ENCODE measurements at regions not wholly inside any gene's neighbourhood (a gene's known extent, or its start where the extent isn't known, plus 50 kb on each side); places are given as distances from the start of the nearest gene placed in this dataset.

GRCh38 chr21:28657566-28657965, 335.1 kb downstream of the LTN1 start:
- Histone ChIP-seq H3K4me3 (no peak overlapping the region), H3K27me3 (no peaks in the 10 kb centered on the region), H3K36me3 (no peaks in the 10 kb centered on the region), H3K27ac (no peak overlapping the region), H3K4me1 (ENCODE audit: low read depth) (no peaks in the 10 kb centered on the region), H3K9me3 (ENCODE audit: low read depth) (no peaks in the 10 kb centered on the region)
- no peak for DNase-seq (ENCODE audit: low read depth in 1 of 2, low spot score in 1 of 2)
- TF ChIP-seq CTCF (IDR thresholded peaks at IDR 0.05; ENCODE audit: low read depth, low read length), result no peak

- Histone ChIP-seq H3K9me3 (ENCODE audit: low read depth) (no peaks in the 10 kb centered on the region), H3K36me3 (no peaks in the 10 kb centered on the region), H3K27ac (no peak overlapping the region), H3K27me3 (no peaks in the 10 kb centered on the region), H3K4me1 (ENCODE audit: low read depth) (no peaks in the 10 kb centered on the region), H3K4me3 (no peak overlapping the region)
- TF ChIP-seq CTCF (IDR thresholded peaks at IDR 0.05; ENCODE audit: low read depth, low read length), result no peak
- no peak for DNase-seq (ENCODE audit: low read depth in 1 of 2, low spot score in 1 of 2)
Observed at GRCh38 chr21:28655471-28655870, 337.2 kb downstream of the LTN1 start.

GRCh38 chr21:28654406-28654805, 338.3 kb downstream of the LTN1 start:
- Histone ChIP-seq H3K4me3 (no peak overlapping the region), H3K27ac (no peak overlapping the region)
- TF ChIP-seq CTCF (IDR thresholded peaks at IDR 0.05; ENCODE audit: low read depth, low read length), result no peak

GRCh38 chr21:28644762-28645161, 347.9 kb downstream of the LTN1 start:
- no peak overlapping the region for H3K27ac ChIP-seq
- no peaks in the 10 kb centered on the region for H3K9me3 ChIP-seq (ENCODE audit: low read depth)
- no peak for DNase-seq (ENCODE audit: low read depth in 1 of 2, low spot score in 1 of 2)
- no peak overlapping the region for H3K4me3 ChIP-seq
- TF ChIP-seq CTCF (IDR thresholded peaks at IDR 0.05; ENCODE audit: low read depth, low read length), result no peak
- no peaks in the 10 kb centered on the region for H3K4me1 ChIP-seq (ENCODE audit: low read depth)
- H3K36me3 ChIP-seq, result no peaks in the 10 kb centered on the region
- H3K27me3 ChIP-seq, result no peaks in the 10 kb centered on the region

More at GRCh38 chr21:28654406-28654805, 338.3 kb downstream of the LTN1 start:
- H3K9me3 ChIP-seq (ENCODE audit: low read depth), result no peaks in the 10 kb centered on the region
- no peak for DNase-seq (ENCODE audit: low read depth in 1 of 2, low spot score in 1 of 2)
- no peaks in the 10 kb centered on the region for H3K27me3 ChIP-seq
- H3K36me3 ChIP-seq, result no peaks in the 10 kb centered on the region
- H3K4me1 ChIP-seq (ENCODE audit: low read depth), result no peaks in the 10 kb centered on the region

- Histone ChIP-seq H3K9me3 (ENCODE audit: low read depth) (no peaks in the 10 kb centered on the region), H3K4me3 (no peak overlapping the region), H3K4me1 (ENCODE audit: low read depth) (no peaks in the 10 kb centered on the region), H3K27me3 (no peaks in the 10 kb centered on the region), H3K36me3 (no peaks in the 10 kb centered on the region), H3K27ac (no peak overlapping the region)
- no peak for TF ChIP-seq CTCF (IDR thresholded peaks at IDR 0.05; ENCODE audit: low read depth, low read length)
- DNase-seq (ENCODE audit: low read depth in 1 of 2, low spot score in 1 of 2), result no peak
Observed at GRCh38 chr21:28642891-28643290, 349.8 kb downstream of the LTN1 start.

- H3K4me3 ChIP-seq, result no peak overlapping the region
- no peak for TF ChIP-seq CTCF (IDR thresholded peaks at IDR 0.05; ENCODE audit: low read depth, low read length)
- H3K27me3 ChIP-seq, result no peaks in the 10 kb centered on the region
- no peaks in the 10 kb centered on the region for H3K4me1 ChIP-seq (ENCODE audit: low read depth)
- DNase-seq (ENCODE audit: low read depth in 1 of 2, low spot score in 1 of 2), result no peak
- no peaks in the 10 kb centered on the region for H3K9me3 ChIP-seq (ENCODE audit: low read depth)
- H3K27ac ChIP-seq, result no peak overlapping the region
- H3K36me3 ChIP-seq, result no peaks in the 10 kb centered on the region
Observed at GRCh38 chr21:28641731-28642130, 350.9 kb downstream of the LTN1 start.
